Umbilical cord (tissue), 1 donor: ENCODE measurements at regions not wholly inside any gene's neighbourhood (a gene's known extent, or its start where the extent isn't known, plus 50 kb on each side); places are given as distances from the start of the nearest gene placed in this dataset.
"Not testable (repeated sequence)": the region's sequence is repeated elsewhere in the genome, so short reads cannot be mapped to it uniquely, and the experiment has no call there.

ENCODE experiments used
- DNase-seq: peaks from one replicate; pipeline ENCODE4 v3.0.0-alpha.2; 2015; ENCODE audit warnings: low spot score

DNA sequence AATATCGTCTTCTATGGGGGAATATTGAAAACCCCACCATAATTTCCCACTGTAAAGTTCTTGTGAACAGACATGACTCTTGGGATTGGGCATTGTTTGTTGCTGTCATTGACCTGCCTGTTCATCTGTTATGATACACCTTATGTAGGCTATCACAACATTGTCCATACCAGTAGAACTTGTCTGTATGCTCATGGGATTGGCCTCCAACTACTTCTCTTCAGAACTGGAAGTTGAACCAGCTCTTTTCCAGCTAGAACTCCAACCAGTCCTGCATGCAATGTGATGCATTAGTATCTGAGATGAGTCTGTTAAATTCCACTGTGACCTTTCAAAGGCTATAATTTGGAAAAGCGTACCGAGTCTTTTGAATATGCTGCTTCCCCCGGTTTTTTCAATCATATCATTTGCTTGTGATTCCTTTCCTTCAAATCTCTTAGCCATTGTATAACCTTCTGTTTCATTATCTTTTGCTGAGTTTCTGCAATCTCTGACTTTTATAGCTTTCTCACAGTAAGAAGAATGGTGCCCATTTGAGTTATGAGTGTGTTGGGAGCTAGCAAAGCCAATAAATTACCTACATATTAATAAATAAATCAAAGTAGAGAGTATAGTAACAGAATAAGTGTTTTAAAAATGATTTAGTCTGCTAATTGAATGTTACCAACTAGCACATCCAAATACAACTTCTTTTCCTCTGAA, 101.9 kb downstream of the PLK2 start:
- DNase-seq: no peak

DNA sequence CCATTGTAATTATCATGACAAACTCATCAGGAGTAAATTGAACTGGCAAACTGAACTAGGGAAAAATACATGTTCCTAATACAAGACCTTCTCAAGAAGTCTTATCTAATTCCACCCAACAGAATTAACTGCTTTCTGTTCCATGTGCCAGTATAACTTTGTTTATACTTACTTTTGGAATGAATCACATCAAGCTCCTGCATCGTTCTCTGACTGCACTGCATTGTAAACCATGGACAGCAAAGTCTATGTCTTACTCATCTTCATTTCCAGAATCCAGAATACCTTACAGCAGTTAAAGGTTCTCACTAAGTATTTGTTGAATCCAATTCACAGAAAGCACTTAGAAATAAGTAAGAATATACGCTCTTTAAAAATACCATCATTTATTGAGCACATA, 102.8 kb downstream of the PLK2 start:
- no peak for DNase-seq

DNA sequence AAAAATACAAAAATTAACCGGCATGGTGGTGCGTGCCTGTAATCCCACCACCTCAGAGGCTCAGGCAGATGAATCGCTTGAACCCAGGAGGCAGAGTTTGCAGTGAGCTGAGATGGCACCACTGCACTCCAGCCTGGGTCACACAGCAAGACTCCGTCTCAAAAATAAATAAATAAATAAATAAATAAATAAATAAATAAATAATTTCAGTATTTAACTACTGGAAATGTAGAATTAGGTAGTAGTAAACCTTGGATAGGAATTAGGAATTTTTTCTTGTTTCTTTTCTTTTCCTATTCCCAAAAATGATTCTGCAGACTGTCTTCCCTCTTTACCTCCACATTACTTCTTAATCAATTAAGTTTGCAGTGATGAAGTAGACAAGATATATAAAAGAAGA, 103.2 kb downstream of the PLK2 start:
- DNase-seq: no peak

DNA sequence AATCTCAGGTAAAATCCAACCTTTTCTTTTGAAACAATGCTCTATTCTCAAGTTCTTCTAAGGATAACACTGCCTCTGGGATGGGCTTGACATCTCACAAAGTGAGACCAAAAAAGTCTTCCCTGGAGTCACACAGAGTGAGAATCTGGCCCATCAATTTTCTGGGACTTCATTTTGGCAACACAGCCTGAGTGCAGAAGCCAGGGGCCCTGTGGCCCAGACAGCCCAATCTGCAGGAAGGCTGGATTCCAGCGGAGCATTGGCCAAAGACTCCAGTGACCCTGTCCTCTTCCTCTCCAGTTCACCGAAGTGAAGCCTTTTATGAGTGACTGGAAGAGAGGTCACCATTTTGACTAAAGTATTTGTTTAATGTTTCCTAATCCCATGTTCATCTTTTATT, 105.1 kb downstream of the PLK2 start:
- no peak for DNase-seq

DNA sequence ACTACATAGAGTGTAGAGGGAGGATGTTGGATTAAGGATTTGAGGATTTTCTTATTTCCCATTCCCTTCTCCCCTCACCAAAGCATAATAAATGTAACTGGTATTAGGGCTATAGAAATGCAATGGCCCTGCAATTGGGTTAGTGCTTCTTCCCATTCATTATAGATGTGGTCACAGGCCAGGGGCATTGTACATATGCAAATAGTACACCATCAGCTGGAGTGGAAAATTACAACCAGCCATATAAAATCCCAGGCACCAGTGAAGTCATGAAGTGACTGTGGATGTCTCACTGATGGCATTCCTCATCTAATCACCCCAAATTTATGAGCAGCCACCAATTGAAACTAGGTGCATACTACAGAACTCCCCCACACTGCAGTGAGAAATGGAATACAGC, 105.9 kb downstream of the PLK2 start:
- DNase-seq: no peak

DNA sequence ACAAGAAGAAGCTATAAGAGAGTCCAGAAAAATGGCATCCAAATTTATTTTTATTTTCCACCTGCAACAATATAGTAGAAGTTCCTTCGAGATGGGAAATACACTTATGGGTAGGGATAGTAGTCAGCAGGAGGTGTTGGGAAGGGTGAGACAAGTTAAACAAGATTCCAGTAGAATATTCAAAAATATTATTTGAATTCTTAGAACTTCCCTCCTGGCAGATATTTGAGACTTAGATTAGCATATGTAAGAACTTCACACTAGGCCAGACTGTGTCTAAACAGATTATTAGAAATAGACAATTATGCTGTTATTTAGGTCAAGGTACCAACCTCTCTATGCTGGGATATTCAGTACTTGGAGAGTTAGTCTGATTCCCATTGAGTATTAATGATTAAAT, 108.7 kb downstream of the PLK2 start:
- no peak for DNase-seq

DNA sequence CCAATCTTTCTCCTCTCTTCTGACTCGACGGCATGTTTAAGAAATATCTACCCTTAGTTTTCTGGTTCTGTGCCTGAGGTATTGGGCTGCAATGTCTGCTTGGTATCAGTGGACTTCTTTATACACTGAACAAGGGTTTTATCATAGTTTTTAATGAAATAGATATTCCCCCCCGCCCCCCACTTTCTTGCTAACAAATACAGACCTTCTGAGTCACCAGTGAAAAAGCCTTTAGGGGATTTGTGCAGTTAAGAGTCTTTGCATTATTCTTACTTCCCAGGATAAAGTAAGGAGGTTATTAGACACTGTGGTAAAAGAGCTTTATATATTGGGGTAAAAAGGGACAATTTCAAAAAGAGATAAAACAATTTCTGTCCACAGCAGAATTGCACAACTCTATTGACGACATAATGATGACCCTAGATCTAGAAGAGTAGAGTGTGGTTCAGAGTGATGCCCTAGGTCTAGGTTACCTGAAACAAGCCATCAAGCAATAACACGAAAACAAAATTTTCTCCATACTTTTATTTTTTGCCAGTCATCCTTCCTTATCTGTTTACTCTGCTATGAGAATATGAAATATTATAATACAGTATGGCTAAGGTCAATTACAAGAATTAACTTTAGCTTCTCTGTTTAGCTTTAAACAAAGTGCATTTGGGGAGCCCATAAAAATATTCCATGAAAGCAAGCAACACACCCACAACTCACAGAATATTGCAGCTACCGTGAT, 110.7 kb downstream of the PLK2 start:
- DNase-seq: peak; percentile 26

DNA sequence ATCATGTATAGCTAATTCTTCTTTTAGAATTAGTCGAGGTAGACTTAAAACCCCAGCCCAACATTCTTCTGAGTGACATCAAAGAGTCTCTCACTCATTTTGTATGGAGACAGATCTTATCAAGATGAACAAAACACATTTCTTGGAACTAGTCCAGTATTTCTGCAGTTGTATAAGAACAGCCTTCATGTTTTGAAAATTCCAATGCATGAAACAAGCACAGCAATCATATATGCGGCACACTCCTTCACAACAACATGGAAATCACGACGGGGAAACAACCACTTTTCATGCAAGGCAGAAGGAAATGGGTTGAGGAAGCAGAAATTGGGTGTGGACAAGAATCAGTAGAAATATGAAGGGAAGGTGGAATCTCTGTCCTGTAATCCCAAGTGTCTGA, 113.8 kb downstream of the PLK2 start:
- peak; percentile 13 for DNase-seq

DNA sequence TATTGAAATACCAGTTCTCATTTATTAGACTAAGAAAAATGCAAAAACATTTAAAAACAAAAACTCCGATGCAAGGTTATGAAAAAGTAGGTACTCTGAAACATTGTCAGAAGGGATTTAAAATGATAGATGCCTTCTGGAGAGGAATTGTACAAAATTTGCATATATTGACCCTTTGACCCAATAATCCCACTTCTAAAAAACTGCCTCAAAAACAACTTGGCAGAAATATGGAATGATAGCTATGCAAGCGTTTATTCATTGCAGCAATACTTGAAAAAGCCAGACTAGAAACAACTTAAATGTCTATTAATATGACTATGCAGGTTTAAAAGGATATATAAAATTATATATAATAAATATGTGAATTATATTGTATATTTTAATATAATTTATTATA, 118.4 kb downstream of the PLK2 start:
- peak; percentile 18 for DNase-seq

DNA sequence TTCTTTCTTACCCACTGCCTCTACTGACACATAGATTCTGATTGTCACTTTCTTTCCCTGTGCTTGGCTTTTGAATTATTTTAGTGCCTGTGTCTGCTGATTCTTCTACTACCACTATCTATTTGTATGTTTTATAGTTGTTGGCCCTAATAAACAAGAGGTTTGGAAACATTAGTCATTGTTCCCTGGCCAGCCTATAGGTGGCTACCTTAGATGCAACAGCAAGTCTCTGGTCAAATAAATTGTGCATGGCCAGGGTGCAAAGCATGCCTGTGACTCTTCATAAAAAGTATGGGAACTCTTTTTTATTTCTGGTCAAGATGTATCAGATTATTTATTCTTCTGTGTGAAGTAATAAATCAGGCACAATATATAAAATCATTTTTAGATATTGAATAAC, 124.4 kb downstream of the PLK2 start:
- DNase-seq: no peak

DNA sequence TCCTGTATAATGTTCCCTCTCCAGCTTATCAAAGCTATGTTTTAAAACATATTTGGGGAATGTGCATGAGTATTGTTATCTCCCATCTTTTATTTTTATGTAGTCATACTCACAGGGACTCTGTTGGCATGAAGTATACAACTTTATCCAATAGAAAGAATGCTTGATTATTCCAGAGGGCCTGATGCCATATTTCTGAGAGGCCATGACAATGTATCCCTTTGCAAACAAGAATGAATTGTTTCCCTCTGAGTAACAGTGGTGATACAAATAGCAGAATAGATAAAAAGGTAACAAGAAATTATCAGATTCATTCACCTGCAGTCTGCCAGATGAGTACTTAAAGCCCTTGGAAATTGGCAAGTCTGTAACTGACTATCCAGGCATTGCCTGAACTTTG, 125.9 kb downstream of the PLK2 start:
- no peak for DNase-seq

DNA sequence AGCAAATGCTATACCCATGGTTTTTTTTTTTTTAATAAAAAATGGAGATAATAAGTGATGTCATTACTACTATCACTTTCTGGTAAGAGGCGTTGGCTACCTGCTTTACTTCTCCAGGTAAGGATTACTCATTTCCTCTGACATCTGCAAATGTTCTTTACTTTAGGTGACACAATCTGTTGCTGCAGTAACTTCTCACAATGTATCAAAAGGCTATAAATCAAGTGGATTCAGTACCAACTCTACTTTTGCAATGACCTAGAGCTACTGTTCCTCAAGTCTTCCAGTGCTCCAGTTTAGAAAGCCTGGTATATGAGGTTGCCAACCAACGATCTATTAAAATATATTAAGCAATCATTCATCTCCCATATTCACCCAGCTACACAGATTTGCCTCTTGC, 129.1 kb downstream of the PLK2 start:
- no peak for DNase-seq

DNA sequence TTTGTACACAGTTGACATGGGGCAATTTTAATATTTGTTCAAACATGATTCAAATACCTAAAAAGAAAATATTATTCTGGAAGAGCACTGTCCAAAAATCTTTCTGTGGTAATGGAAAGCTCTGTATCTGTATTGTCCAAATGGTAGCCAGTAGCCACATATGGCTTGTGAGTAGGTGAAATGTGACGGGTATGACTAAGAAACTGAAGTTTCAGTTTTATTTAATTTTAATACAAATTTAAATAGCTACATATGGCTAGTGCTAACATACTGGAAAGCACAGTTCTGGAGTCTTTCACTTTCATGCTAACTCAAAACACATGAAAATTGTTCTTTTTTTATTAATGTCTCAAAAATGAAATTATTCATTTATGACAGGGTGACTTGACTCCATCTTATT, 132.6 kb downstream of the PLK2 start:
- no peak for DNase-seq

DNA sequence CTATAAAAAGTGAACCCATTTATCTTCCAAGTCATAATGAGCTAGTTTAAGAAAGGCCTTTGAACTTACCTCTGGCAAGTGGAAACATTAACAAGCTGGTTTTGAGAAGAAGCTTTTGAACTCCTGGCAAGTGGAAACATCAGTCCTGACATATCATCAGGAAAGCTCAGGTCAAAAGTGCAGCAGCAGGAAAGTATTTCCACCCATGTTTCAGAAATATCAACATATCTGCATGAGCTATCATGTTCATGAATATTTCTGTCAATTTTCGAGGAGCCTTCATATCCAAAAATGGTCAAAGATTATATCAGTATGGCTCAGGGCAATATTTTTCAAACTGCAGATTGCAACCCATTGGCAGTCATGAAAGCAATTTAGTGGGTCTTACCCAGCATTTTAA, 133.9 kb downstream of the PLK2 start:
- DNase-seq: peak; percentile 75

DNA sequence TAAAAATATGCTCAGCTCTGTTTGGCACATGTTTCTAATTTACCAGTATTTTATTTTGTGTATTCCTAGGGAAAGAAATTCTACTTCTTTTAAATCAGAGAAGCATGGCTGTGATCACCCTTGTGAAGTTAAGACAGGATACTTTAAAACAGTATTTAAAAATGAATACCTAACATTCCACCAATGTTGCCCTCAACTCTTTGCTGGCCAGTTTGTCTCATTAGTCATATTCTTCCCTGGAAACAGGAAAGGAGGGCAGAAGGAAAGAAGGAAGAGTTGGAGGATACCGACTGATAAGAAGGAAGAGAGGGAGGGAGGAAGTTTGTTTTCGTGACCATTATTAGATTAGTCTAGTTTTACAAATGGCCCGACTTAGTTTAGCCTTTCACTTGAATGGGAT, 137.4 kb downstream of the PLK2 start:
- peak; percentile 47 for DNase-seq

DNA sequence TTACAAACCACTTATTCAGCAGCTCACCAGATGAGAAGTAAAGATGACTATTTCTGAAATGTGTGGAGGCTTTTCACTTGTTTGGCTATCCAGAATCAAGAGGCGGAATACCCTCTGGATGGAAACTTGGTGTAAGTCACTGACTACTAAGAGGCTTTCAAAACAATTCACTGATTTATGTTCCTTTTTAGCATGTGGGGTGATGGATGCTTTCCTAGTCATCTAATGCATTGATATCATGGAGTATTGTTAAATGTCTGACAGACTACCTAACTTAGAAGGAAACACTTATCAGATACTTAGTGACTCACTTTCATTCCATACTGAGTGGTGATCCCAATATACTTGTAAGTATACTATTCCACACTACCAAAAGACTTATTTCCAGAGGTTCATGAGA, 141.4 kb downstream of the PLK2 start:
- no peak for DNase-seq

DNA sequence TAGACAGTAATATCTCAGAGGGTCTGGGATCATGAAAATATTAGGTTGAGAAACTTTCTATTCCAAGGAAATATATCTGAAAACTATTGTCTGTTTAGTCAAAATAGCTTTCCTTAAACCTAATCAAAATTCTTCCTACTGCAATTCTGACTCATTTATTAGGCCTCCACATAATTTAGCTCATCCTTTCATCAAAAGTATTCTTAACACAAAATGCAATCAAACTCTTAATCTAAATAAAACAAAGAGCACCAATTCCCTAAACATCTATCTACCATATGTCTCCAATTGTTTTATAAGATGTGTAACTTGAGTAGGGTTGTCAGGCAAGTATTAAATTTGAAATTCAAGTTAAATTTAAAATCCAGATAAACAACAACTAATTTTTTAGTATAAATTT, 142.1 kb downstream of the PLK2 start:
- no peak for DNase-seq

DNA sequence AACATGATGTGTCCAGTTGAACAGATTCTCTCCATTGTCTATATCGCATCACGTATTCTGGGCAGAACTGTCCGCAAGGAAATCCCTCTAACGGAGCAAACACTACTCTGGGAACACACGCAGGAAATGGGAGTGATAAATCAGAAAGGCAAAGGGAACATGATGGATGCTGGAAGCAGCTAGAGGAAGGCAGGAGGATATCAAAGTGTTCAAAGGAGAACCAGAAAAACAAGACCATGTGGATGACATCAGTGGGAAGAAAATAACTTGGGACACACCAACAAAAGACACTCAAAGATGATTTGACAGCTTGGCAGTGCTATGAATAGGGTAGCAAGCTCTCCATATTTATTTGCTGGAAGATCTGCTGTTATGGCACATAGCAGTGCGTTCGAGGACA, 142.9 kb downstream of the PLK2 start:
- no peak for DNase-seq

DNA sequence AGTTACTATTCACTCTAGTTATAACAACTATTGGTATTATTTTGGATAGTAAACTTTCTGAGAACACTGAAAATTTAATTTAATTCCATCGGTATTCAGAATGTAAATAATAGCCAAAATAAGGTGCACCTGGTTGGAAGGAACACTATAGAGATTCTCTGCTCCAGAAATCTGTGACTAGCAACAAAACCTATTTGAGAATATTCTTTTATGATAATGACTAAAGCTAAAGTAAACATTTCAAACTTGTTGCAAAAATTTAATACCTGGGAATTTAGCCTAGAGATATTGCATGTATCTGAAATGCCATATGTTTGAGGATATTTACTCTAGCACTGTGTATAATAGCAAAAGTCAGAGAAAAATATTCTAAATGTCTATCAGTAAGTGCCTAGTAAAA, 144.1 kb downstream of the PLK2 start:
- DNase-seq: no peak

DNA sequence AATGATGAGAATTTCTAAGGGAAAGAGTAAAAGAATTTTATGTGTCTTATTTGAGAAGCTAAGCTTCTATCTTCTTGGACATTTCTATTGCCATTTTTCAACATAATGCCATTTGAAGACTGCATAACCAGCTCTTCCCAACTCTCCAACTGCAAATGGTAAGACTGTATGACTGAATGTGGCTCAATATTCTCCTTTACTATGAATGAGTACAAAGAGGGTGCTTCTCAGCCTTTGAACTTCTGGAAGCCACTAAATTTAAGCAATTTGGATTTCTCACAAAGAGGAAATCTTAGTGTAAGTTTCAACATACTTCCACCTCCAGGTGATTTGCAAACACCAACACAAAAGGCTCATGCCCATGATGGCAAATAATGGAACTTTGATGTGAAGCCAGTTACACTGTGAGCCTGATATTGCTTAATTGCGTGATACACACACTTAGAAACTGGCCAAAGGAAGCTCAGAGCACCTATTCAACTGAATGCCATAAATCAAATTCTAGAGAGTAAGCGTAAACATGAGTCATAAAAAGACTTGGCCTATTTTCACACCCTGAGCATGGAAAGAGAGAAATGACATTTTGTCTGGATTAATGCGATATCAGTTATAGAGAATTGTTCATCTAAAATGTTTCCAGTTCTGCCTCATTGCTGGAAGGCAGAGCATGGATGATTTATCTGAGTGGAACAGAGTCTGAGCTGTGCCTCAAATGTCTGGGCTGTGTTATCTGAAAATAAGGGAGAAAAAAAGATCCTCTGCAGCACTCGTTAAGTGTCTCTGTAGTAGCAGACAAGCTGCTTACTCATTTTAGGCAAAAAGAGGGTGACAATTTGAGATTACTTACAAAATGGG, 145.3 kb downstream of the PLK2 start:
- peak; percentile 7 for DNase-seq

DNA sequence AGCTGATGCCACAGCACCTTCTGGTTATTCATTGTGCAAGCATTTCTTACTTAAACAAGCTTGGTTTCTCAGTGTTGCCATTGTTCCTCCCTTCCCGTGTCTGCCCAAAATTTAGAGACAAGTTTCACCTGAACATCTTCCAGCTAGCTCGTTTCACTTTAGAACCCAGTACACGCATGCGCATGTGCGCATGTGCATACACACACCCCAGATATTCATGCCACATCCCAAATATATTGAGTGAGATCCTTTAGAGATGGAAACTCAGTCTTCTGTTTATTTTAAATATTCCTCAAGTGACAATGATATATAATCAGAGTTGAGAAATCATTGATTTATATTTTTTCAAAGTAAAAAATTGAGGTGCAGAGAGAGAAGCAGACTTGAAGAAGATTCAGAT, 147.6 kb downstream of the PLK2 start:
- DNase-seq: no peak

DNA sequence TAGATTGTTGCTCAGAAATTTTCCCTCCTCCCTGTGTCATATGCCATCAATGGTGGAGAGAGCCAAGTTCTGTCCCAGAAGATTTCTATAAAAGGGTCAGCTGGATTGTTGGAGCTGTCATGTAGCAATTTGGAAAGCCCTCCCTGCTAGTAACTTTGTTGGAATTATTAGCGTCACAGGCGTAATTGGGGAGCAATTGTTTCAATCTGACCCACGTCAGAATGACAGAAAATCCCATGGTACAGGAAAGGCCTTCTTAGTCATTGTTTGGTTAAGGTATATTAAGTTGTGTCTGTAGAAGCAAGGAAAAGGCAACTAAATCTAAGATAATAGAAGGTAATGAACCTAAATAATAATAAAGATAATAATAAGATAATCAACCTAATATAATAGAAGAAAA, 148.4 kb downstream of the PLK2 start:
- no peak for DNase-seq

DNA sequence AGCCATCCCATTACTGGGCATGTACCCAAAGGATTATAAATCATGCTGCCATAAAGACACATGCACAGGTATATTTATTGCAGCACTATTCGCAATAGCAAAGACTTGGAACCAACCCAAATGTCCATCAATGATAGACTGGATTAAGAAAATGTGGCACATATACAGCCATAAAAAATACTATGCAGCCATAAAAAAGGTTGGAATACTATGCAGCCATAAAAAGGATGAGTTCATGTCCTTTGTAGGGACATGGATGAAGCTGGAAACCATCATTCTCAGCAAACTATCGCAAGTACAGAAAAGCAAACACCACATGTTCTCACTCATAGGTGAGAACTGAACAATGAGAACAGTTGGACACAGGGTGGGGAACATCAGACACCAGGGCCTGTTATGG, 151.5 kb downstream of the PLK2 start:
- not testable (repeated sequence) for DNase-seq
